Adrenal gland (tissue), 5 donors: ENCODE measurements at regions not wholly inside any gene's neighbourhood (a gene's known extent, or its start where the extent isn't known, plus 50 kb on each side); places are given as distances from the start of the nearest gene placed in this dataset.

Source experiments
- CTCF ChIP-seq, 6 experiments: fragments of 450-650 bp in 4 of 6; fragments of 200-600 bp in 2 of 6; sonication (generic) in 1 of 6; IDR thresholded peaks; 1 replicate in 5 of 6; 2 replicates in 1 of 6; pipeline versions ENCODE4 v1.5.1 to v1.8.0; 2016 to 2021; ENCODE audit warnings: antibody characterized with exemption in 6 of 6, mild to moderate bottlenecking in 2 of 6, moderate library complexity in 1 of 6
- POLR2A ChIP-seq, 2 donors: fragments of 450-650 bp; IDR thresholded peaks; one replicate each; pipeline ENCODE4 v1.6.1; 2017; ENCODE audit warnings: antibody characterized with exemption in 2 of 2, mild to moderate bottlenecking in 2 of 2, moderate library complexity in 1 of 2
- donor health status: DM: no; HTN: no; CAD: no.

- TF ChIP-seq CTCF (IDR thresholded peaks at IDR 0.05) (no peak), POLR2A (IDR thresholded peaks at IDR 0.05) (no peak)
These were observed 250.5 kb downstream of the TMEM47 start for GRCh38 chrX:34406580-34406979.
